B cell (primary cell): ENCODE measurements at regions not wholly inside any gene's neighbourhood (a gene's known extent, or its start where the extent isn't known, plus 50 kb on each side); places are given as distances from the start of the nearest gene placed in this dataset.

Experiments used
- ATAC-seq: fragments of 200-7000 bp; cut with Tn5 transposase; one replicate; pipeline ENCODE4 v1.10.0; 2021; ENCODE audit warnings: low read depth, mild to moderate bottlenecking, moderate number of reproducible peaks, moderate library complexity
- CTCF ChIA-PET: fragments of 350-600 bp; sonication (Branson Sonifier 250); formaldehyde crosslinking; loops from one replicate; lab custom pipeline; 2021; ENCODE audit warnings: antibody characterized with exemption, inconsistent platforms; lab: Charles Lee
- POLR2A ChIA-PET: fragments of 350-600 bp; sonication (Branson Sonifier 250); formaldehyde crosslinking; loops from one replicate; lab custom pipeline; 2021; ENCODE audit warnings: antibody characterized with exemption; lab: Charles Lee
- DNase-seq: peaks from one replicate; pipeline ENCODE4 v3.0.0; 2013
- H2AFZ ChIP-seq: 2 replicates; pipeline ENCODE4 v1.6.1; 2012; ENCODE audit warnings: mild to moderate bottlenecking, low read depth, low read length; ENCODE audit not compliant: insufficient read depth, poor library complexity, severe bottlenecking
- H3K27ac ChIP-seq, 2 donors: 1 replicate in 1 of 2; 2 replicates in 1 of 2; pipeline ENCODE4 v1.5.1; 2012 to 2013; ENCODE audit warnings: low read length in 2 of 2, mild to moderate bottlenecking in 2 of 2, moderate library complexity in 1 of 2
- H3K27me3 ChIP-seq, 4 experiments: fragments of 200-600 bp in 1 of 4; sonication (generic) in 1 of 4; replicated peaks in 1 of 4; 1 replicate in 2 of 4; 2 replicates in 2 of 4; pipeline versions ENCODE4 v1.6.1 to v1.7.0; 2013 to 2016; ENCODE audit warnings: low read length in 3 of 4, mild to moderate bottlenecking in 2 of 4, mixed read lengths in 1 of 4, moderate library complexity in 1 of 4; ENCODE audit not compliant: insufficient read depth in 4 of 4, control insufficient read depth in 3 of 4; ENCODE audit errors: control extremely low read depth in 1 of 4
- H3K36me3 ChIP-seq, 2 experiments: replicated peaks in 1 of 2; 1 replicate in 1 of 2; 2 replicates in 1 of 2; pipeline versions ENCODE4 v1.6.1 to v1.7.1; 2013; ENCODE audit warnings: low read length in 1 of 2; ENCODE audit not compliant: insufficient read depth in 2 of 2, control insufficient read depth in 1 of 2; ENCODE audit errors: control extremely low read depth in 1 of 2, extremely low read depth in 1 of 2
- H3K4me1 ChIP-seq, 2 donors: fragments of 200-600 bp in 1 of 2; sonication (generic) in 1 of 2; 1 replicate in 1 of 2; 2 replicates in 1 of 2; pipeline versions ENCODE4 v1.5.1 to v1.6.1; 2013 to 2017; ENCODE audit warnings: low read length in 2 of 2; ENCODE audit not compliant: control insufficient read depth in 2 of 2, insufficient read depth in 2 of 2
- H3K4me2 ChIP-seq: replicated peaks from 2 replicates; pipeline ENCODE3; 2012; ENCODE audit warnings: mild to moderate bottlenecking, low read depth, low read length; ENCODE audit not compliant: poor library complexity, severe bottlenecking
- H3K4me3 ChIP-seq, 5 experiments: fragments of 200-600 bp in 1 of 5; sonication (generic) in 1 of 5; 1 replicate in 3 of 5; 2 replicates in 2 of 5; pipeline versions ENCODE4 v1.5.1 to v1.7.0; 2011 to 2016; ENCODE audit warnings: low read length in 4 of 5, mild to moderate bottlenecking in 4 of 5, low read depth in 2 of 5, control low read depth in 1 of 5, moderate library complexity in 1 of 5; ENCODE audit not compliant: insufficient read depth in 1 of 5; ENCODE audit errors: control extremely low read depth in 1 of 5, extremely low read depth in 1 of 5
- H3K79me2 ChIP-seq: fragments of 200-600 bp; sonication (generic); one replicate; pipeline ENCODE4 v1.6.0; 2016; ENCODE audit warnings: low read length; ENCODE audit not compliant: control insufficient read depth, insufficient read depth
- H3K9ac ChIP-seq: fragments of 200-600 bp; sonication (generic); 2 replicates; pipeline ENCODE4 v1.6.1; 2017; ENCODE audit warnings: mild to moderate bottlenecking, low read length, moderate library complexity
- H3K9me3 ChIP-seq, 3 donors: one replicate each; pipeline versions ENCODE4 v1.6.1 to v1.7.1; 2013; ENCODE audit warnings: low read length in 2 of 3; ENCODE audit not compliant: control insufficient read depth in 2 of 3, insufficient read depth in 1 of 3; ENCODE audit errors: control extremely low read depth in 1 of 3
- H4K20me1 ChIP-seq: 2 replicates; pipeline ENCODE4 v1.6.0; 2012; ENCODE audit warnings: mild to moderate bottlenecking, low read length; ENCODE audit not compliant: insufficient read depth, control insufficient read depth, poor library complexity, severe bottlenecking
- H3K27ac Mint-ChIP-seq: one replicate; pipeline ENCODE4 v1.8.0; 2021; ENCODE audit warnings: mixed read lengths
- H3K27me3 Mint-ChIP-seq: one replicate; pipeline ENCODE4 v1.8.0; 2021; ENCODE audit warnings: mixed read lengths
- H3K4me1 Mint-ChIP-seq: one replicate; pipeline ENCODE4 v1.8.0; 2021; ENCODE audit warnings: mixed read lengths
- H3K4me3 Mint-ChIP-seq: one replicate; pipeline ENCODE4 v1.8.0; 2021; ENCODE audit warnings: mixed read lengths
- H3K9me3 Mint-ChIP-seq: one replicate; pipeline ENCODE4 v1.8.0; 2022; ENCODE audit warnings: mixed read lengths; ENCODE audit not compliant: insufficient read depth
- CTCF ChIP-seq: fragments of 200-600 bp; IDR thresholded peaks from one replicate; pipeline ENCODE4 v1.8.0; 2022; ENCODE audit warnings: antibody characterized with exemption, mild to moderate bottlenecking
- EZH2 ChIP-seq: IDR thresholded peaks from 2 replicates; pipeline ENCODE4 v1.6.1; 2012; ENCODE audit warnings: borderline replicate concordance, low read depth, mild to moderate bottlenecking, moderate library complexity, low read length; ENCODE audit not compliant: insufficient read depth, poor library complexity, severe bottlenecking
- WGBS: methylation state at CpG from one replicate; pipeline ENCODE4 v1.1.5; 2013; ENCODE audit warnings: missing lambda C conversion rate; ENCODE audit not compliant: insufficient coverage; 5-methylcytosine and 5-hydroxymethylcytosine counted together
- intact Hi-C: fragments of 100-400 bp; cut with micrococcal nuclease; formaldehyde crosslinking; loops from one replicate; pipeline ENCODE4 v1.10.0; 2022

- no peak overlapping the region for H3K4me3 ChIP-seq
- H2AFZ ChIP-seq, result no peak overlapping the region
- CTCF ChIA-PET, result no interaction called here
- WGBS, result no CpG with 5 or more reads among the region's 3 CpGs
- H3K9me3 ChIP-seq, result no peaks in the 10 kb centered on the region
- H3K27ac ChIP-seq, result no peak overlapping the region
- no peak for TF ChIP-seq EZH2
- no peaks in the 10 kb centered on the region for H3K27me3 Mint-ChIP-seq
- no peaks in the 10 kb centered on the region for H3K9me3 Mint-ChIP-seq
- DNase-seq (no peak), ATAC-seq (no peak)
- no peak overlapping the region for H3K27ac Mint-ChIP-seq
- H3K4me3 Mint-ChIP-seq, result no peak overlapping the region
- H3K4me2 ChIP-seq, result no peak overlapping the region
- no peaks in the 10 kb centered on the region for H3K79me2 ChIP-seq
- H3K9ac ChIP-seq, result no peak overlapping the region
- intact Hi-C loops, result no loop called here
- no peaks in the 10 kb centered on the region for H4K20me1 ChIP-seq
- H3K27me3 ChIP-seq, result no peaks in the 10 kb centered on the region
- POLR2A ChIA-PET, result no interaction called here
- no peaks in the 10 kb centered on the region for H3K36me3 ChIP-seq
- no peaks in the 10 kb centered on the region for H3K4me1 ChIP-seq
- no peaks in the 10 kb centered on the region for H3K4me1 Mint-ChIP-seq
Measured at GRCh38 chr1:219367496-219367895, 193.8 kb downstream of the LYPLAL1 start.

DNA sequence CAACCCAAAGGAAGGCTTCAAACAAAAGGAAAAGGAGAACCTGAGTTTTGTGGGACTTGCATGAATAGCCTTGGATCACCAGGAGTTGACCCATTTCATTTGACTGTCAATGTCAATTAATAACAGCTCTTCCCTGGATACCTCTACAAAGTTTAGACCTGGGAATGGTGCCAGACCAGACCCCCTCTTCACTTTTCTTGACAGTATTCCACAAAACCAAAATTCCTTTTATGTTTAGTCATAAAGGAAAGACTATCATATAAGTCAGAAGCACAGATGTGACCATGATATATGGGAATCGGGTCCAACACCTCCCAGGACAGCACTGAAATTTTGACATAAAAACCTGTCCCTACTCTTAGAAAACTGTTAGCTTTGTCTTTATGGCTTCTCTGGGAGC, 191.8 kb downstream of the LYPLAL1 start:
- no peak overlapping the region for H3K4me3 ChIP-seq
- no peak overlapping the region for H3K27ac Mint-ChIP-seq
- H3K79me2 ChIP-seq, result no peaks in the 10 kb centered on the region
- no peaks in the 10 kb centered on the region for H3K27me3 Mint-ChIP-seq
- no peak for TF ChIP-seq CTCF
- no peak for TF ChIP-seq EZH2
- ChIA-PET CTCF (no interaction called here), POLR2A (no interaction called here)
- H3K4me3 Mint-ChIP-seq, result no peak overlapping the region
- no peaks in the 10 kb centered on the region for H3K9me3 Mint-ChIP-seq
- ATAC-seq (no peak), DNase-seq (no peak)
- no peak overlapping the region for H3K27ac ChIP-seq
- H3K9ac ChIP-seq, result no peak overlapping the region
- no peaks in the 10 kb centered on the region for H3K36me3 ChIP-seq
- no peak overlapping the region for H3K4me2 ChIP-seq
- no peaks in the 10 kb centered on the region for H3K4me1 Mint-ChIP-seq
- no peaks in the 10 kb centered on the region for H3K9me3 ChIP-seq
- H3K27me3 ChIP-seq, result no peaks in the 10 kb centered on the region
- intact Hi-C loops, result no loop called here
- H4K20me1 ChIP-seq, result no peaks in the 10 kb centered on the region
- 100% methylated on average over 1 of the region's 1 CpG for WGBS
- no peak overlapping the region for H2AFZ ChIP-seq
- H3K4me1 ChIP-seq, result no peaks in the 10 kb centered on the region
